ENCODE measurements at regions not wholly inside any gene's neighbourhood (a gene's known extent, or its start where the extent isn't known, plus 50 kb on each side); places are given as distances from the start of the nearest gene placed in this dataset.
A peak's percentile ranks its signal among the peaks of the same experiment; 100 is the strongest.
"Not testable (repeated sequence)": the region's sequence is repeated elsewhere in the genome, so short reads cannot be mapped to it uniquely, and the experiment has no call there.

- DNase-seq (ENCODE audit: low spot score), result no peak
- H3K27ac ChIP-seq (ENCODE audit: low read depth, low read length, poor library complexity, severe bottlenecking), result no peak overlapping the region
- no TSS peak for BruUV-seq (replicated peaks)
- H2AFZ ChIP-seq (ENCODE audit: low read length), result no peak overlapping the region
- no peaks in the 10 kb centered on the region for H3K9me3 ChIP-seq (ENCODE audit: low read length)
- H3K9me2 ChIP-seq (ENCODE audit: insufficient read depth, low read length), result no peaks in the 10 kb centered on the region
- no peak overlapping the region for H3K4me3 ChIP-seq (ENCODE audit: low read depth, low read length, poor library complexity, severe bottlenecking)
- no peaks in the 10 kb centered on the region for H3K36me3 ChIP-seq (ENCODE audit: insufficient read depth, low read length)
- no peak overlapping the region for H3K4me2 ChIP-seq (ENCODE audit: low read length)
- TF ChIP-seq CTCF (conservative IDR thresholded peaks at IDR 0.05; ENCODE audit: low read length) (no peak), EZH2phosphoT487 (IDR thresholded peaks at IDR 0.05; ENCODE audit: borderline replicate concordance, low read depth, low read length) (no peak)
- intact Hi-C loops (cut with micrococcal nuclease; ENCODE audit: unreplicated experiment), result no loop called here
- H3K79me2 ChIP-seq (ENCODE audit: insufficient read depth, low read depth, low read length), result no peaks in the 10 kb centered on the region
- H3K4me1 ChIP-seq (ENCODE audit: insufficient read depth, low read length, poor library complexity, severe bottlenecking), result peaks cover 1% of the 10 kb centered on the region
- ChIA-PET CTCF (ENCODE audit: unreplicated experiment) (no interaction called here), POLR2A (no interaction called here)
- H4K20me1 ChIP-seq (ENCODE audit: insufficient read depth, low read length), result no peaks in the 10 kb centered on the region
Measured at GRCh38 chr17:30701498-30701989, 122.9 kb downstream of the CRLF3 start.

- DNase-seq (ENCODE audit: low spot score); H3K4me1 ChIP-seq (ENCODE audit: insufficient read depth, low read length, poor library complexity, severe bottlenecking); H3K36me3 ChIP-seq (ENCODE audit: insufficient read depth, low read length); H2AFZ ChIP-seq (ENCODE audit: low read length); H3K4me3 ChIP-seq (ENCODE audit: low read depth, low read length, poor library complexity, severe bottlenecking); BruUV-seq (replicated peaks); intact Hi-C loops (cut with micrococcal nuclease; ENCODE audit: unreplicated experiment); H3K9me3 ChIP-seq (ENCODE audit: low read length); H3K79me2 ChIP-seq (ENCODE audit: insufficient read depth, low read depth, low read length); H3K9me2 ChIP-seq (ENCODE audit: insufficient read depth, low read length); CTCF ChIA-PET (ENCODE audit: unreplicated experiment); H3K4me2 ChIP-seq (ENCODE audit: low read length); H3K27ac ChIP-seq (ENCODE audit: low read depth, low read length, poor library complexity, severe bottlenecking); H4K20me1 ChIP-seq (ENCODE audit: insufficient read depth, low read length); POLR2A ChIA-PET: not testable (repeated sequence)
Measured at GRCh38 chr17:30700833-30701232, 123.7 kb downstream of the CRLF3 start.

DNA sequence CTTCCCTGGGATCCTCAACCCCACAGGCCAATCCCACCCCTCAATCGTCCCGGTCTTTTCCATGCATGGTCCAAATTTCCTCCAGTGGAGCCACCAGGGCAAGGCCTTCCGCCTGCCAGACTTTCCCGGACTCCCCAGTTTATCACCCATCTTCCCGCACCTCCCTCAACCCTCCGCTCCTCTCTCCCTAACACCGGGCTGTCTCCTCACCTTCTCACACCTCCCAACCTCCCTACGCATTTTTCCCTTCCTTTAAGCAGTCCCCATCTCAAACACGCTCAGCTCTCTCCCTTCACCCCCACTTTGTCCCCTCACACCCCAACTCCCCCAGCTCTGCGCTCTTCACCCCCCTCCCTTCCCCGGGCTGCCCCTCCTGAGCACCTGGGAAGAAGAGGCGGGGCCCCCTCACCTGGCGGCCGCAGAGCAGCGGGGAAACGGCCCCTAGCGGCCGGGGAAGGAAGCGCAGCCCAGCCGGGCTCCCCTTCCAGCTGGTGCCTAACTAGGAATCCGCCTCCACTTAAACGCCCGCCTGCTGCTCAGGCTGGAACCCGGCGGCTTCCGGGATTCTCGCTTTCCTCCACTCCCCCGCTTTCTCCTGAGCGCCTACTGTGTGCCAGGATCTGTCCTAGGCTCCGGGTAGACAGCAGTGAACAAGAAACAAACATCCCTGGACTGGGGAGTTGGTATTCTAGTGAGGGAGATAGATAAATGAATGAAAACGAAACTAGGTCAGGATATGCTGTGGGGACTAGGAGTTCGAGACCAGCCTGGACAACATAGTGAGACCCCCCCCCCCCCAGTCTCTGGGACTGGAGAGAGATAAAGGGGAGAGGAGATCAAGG, 126.7 kb downstream of the CRLF3 start:
- intact Hi-C loops (cut with micrococcal nuclease; ENCODE audit: unreplicated experiment); H3K9me3 ChIP-seq (ENCODE audit: low read length): not testable (repeated sequence)
- peak overlapping the region; percentile 39; the same call in 1 of the 2 replicates for H2AFZ ChIP-seq (ENCODE audit: low read length)

More for the DNA sequence above, 126.7 kb downstream of the CRLF3 start:
- H3K4me1 ChIP-seq (ENCODE audit: insufficient read depth, low read length, poor library complexity, severe bottlenecking); H3K36me3 ChIP-seq (ENCODE audit: insufficient read depth, low read length); BruUV-seq (replicated peaks); H3K79me2 ChIP-seq (ENCODE audit: insufficient read depth, low read depth, low read length); H3K9me2 ChIP-seq (ENCODE audit: insufficient read depth, low read length); H3K27ac ChIP-seq (ENCODE audit: low read depth, low read length, poor library complexity, severe bottlenecking); CTCF ChIA-PET (ENCODE audit: unreplicated experiment); H4K20me1 ChIP-seq (ENCODE audit: insufficient read depth, low read length): not testable (repeated sequence)
- Histone ChIP-seq H3K4me2 (ENCODE audit: low read length) (peak overlapping the region; percentile 66), H3K4me3 (ENCODE audit: low read depth, low read length, poor library complexity, severe bottlenecking) (peak overlapping the region; percentile 66)
- DNase-seq (ENCODE audit: low spot score), result peak; percentile 64
- POLR2A ChIA-PET, result interaction anchor here (0.6 kb wide), 1 partner anchor 583 kb away, joined by 4 read pairs; no protein-coding TSS in a partner anchor
- TF ChIP-seq CTCF (conservative IDR thresholded peaks at IDR 0.05; ENCODE audit: low read length), result peak; percentile 86
